ENCODE measurements at regions not wholly inside any gene's neighbourhood (a gene's known extent, or its start where the extent isn't known, plus 50 kb on each side); places are given as distances from the start of the nearest gene placed in this dataset.

DNA sequence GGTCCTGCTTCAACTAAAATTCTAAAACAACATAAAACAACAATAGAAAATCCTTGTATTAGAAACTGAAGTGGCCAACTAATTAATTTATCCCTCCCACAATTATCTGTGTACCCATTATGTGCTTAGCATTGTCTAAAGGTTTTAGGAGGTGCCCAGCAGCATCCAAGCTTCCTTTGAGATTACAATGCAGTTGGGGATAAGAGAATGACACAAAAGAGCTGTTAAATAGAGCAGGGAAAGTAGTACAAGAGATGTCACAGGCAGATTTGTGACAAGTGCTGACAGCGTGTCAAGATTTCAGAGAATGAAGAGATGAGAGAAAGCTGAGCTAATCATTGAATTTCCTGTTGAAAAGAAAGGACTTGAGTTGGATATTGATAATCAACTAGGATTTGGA, 204.8 kb downstream of the OTOR start:
- Histone ChIP-seq H3K27me3 (no peaks in the 10 kb centered on the region), H3K27ac (no peak overlapping the region), H3K36me3 (no peaks in the 10 kb centered on the region), H3K4me1 (no peaks in the 10 kb centered on the region), H3K9me3 (peaks cover 0 to 8% (median 0%) of the 10 kb centered on the region in 4 donors), H3K4me3 (no peak overlapping the region)
- no peak for DNase-seq
- no peak for ATAC-seq (ENCODE audit: low FRiP score in 2 of 2)
- 68 to 94% methylated on average over 1 of the region's 1 CpG for WGBS, 2 donors
- TF ChIP-seq POLR2A (IDR thresholded peaks at IDR 0.05) (no peak), EP300 (IDR thresholded peaks at IDR 0.05) (no peak), POLR2AphosphoS5 (IDR thresholded peaks at IDR 0.05) (no peak)
- TF ChIP-seq, protein P1, sequence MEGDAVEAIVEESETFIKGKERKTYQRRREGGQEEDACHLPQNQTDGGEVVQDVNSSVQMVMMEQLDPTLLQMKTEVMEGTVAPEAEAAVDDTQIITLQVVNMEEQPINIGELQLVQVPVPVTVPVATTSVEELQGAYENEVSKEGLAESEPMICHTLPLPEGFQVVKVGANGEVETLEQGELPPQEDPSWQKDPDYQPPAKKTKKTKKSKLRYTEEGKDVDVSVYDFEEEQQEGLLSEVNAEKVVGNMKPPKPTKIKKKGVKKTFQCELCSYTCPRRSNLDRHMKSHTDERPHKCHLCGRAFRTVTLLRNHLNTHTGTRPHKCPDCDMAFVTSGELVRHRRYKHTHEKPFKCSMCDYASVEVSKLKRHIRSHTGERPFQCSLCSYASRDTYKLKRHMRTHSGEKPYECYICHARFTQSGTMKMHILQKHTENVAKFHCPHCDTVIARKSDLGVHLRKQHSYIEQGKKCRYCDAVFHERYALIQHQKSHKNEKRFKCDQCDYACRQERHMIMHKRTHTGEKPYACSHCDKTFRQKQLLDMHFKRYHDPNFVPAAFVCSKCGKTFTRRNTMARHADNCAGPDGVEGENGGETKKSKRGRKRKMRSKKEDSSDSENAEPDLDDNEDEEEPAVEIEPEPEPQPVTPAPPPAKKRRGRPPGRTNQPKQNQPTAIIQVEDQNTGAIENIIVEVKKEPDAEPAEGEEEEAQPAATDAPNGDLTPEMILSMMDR (IDR thresholded peaks at IDR 0.05), result no peak

DNA sequence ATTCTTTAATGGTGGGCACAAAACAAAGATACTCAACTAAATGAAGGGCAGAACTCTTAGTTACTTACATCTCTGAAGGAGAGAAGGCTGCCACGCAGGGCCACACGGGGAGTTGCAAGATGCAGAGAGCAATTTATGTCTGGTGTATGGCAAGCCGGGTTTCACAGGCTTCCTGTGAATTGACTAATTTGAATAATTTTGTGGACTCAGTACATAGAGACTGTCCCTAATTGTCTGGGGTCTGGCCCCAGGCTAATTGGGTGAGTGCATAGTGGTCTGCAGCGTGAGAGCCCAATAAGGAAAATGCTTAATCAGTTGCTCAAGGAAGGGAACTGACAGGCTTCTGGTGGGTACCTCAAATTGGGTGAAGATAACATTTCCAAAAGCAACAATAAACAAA, 205.7 kb downstream of the OTOR start:
- TF ChIP-seq EP300 (IDR thresholded peaks at IDR 0.05) (no peak), POLR2A (IDR thresholded peaks at IDR 0.05) (no peak), POLR2AphosphoS5 (IDR thresholded peaks at IDR 0.05) (no peak)
- TF ChIP-seq, protein P1 (IDR thresholded peaks at IDR 0.05), result no peak
- no peak for ATAC-seq (ENCODE audit: low FRiP score in 2 of 2)

DNA sequence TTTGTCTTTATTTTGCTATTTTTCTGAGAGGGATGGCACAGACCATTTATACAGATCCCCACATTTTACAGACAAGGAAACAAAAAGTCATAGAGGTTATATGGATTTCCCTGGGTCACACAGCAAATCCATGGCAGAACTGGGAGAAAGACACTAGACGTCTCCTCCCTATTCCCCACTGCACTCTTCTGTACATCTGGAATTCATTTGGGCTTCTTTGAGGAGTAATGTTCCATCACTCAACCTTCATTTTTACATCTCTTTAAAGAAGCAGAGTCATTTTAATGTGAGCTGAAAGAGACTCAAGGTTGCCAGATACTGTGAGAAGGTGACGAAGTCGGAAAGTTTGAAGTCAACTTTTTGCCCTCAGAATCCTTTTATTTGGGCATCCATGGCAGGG, 207.3 kb downstream of the OTOR start:
- Histone ChIP-seq H3K27me3 (no peaks in the 10 kb centered on the region), H3K4me3 (no peak overlapping the region), H3K27ac (no peak overlapping the region), H3K4me1 (no peaks in the 10 kb centered on the region), H3K9me3 (no peaks in the 10 kb centered on the region), H3K36me3 (no peaks in the 10 kb centered on the region)
- WGBS, 2 donors, result 77 to 86% methylated on average over 3 of the region's 3 CpGs
- DNase-seq (no peak), ATAC-seq (ENCODE audit: low FRiP score in 2 of 2) (no peak)
- TF ChIP-seq POLR2A (IDR thresholded peaks at IDR 0.05), result no peak
- TF ChIP-seq POLR2AphosphoS5 (IDR thresholded peaks at IDR 0.05), result no peak
- TF ChIP-seq EP300 (IDR thresholded peaks at IDR 0.05), result no peak
- TF ChIP-seq, protein P1 (IDR thresholded peaks at IDR 0.05), result no peak

More for the DNA sequence above, 205.7 kb downstream of the OTOR start:
- peaks cover 0 to 8% (median 0%) of the 10 kb centered on the region in 4 donors for H3K9me3 ChIP-seq
- no peaks in the 10 kb centered on the region for H3K36me3 ChIP-seq
- H3K27me3 ChIP-seq, result no peaks in the 10 kb centered on the region
- H3K27ac ChIP-seq, result no peak overlapping the region
- H3K4me3 ChIP-seq, result no peak overlapping the region
- 67 to 85% methylated on average over 4 of the region's 4 CpGs for WGBS, 2 donors
- DNase-seq, result no peak
- H3K4me1 ChIP-seq, result no peaks in the 10 kb centered on the region

GRCh38 chr20:16955971-16956370, 207.8 kb downstream of the OTOR start:
- TF ChIP-seq, protein P1 (IDR thresholded peaks at IDR 0.05), result no peak
- TF ChIP-seq POLR2AphosphoS5 (IDR thresholded peaks at IDR 0.05) (no peak), EP300 (IDR thresholded peaks at IDR 0.05) (no peak), POLR2A (IDR thresholded peaks at IDR 0.05) (no peak)
- DNase-seq, result no peak
- H3K27me3 ChIP-seq, result no peaks in the 10 kb centered on the region
- ATAC-seq (ENCODE audit: low FRiP score in 2 of 2), result no peak
- no peaks in the 10 kb centered on the region for H3K4me1 ChIP-seq
- 52 to 55% methylated on average over 3 of the region's 3 CpGs for WGBS, 2 donors
- H3K4me3 ChIP-seq, result no peak overlapping the region
- no peaks in the 10 kb centered on the region for H3K9me3 ChIP-seq
- no peak overlapping the region for H3K27ac ChIP-seq
- no peaks in the 10 kb centered on the region for H3K36me3 ChIP-seq

GRCh38 chr20:16965401-16965800, 217.2 kb downstream of the OTOR start:
- 71 to 80% methylated on average over 2 of the region's 2 CpGs for WGBS, 2 donors
- no peak for DNase-seq
- H3K27me3 ChIP-seq, result no peaks in the 10 kb centered on the region
- no peaks in the 10 kb centered on the region for H3K36me3 ChIP-seq
- no peak for TF ChIP-seq POLR2A (IDR thresholded peaks at IDR 0.05)
- no peaks in the 10 kb centered on the region for H3K4me1 ChIP-seq
- no peak overlapping the region for H3K4me3 ChIP-seq
- no peaks in the 10 kb centered on the region for H3K9me3 ChIP-seq
- no peak overlapping the region for H3K27ac ChIP-seq
- ATAC-seq (ENCODE audit: low FRiP score in 2 of 2), result no peak

All from upper lobe of left lung (tissue), 6 donors.